Kidney epithelial cell (primary cell): ENCODE measurements at regions not wholly inside any gene's neighbourhood (a gene's known extent, or its start where the extent isn't known, plus 50 kb on each side); places are given as distances from the start of the nearest gene placed in this dataset.
"Not testable (repeated sequence)": the region's sequence is repeated elsewhere in the genome, so short reads cannot be mapped to it uniquely, and the experiment has no call there.

Source experiments
- DNase-seq: peaks from one replicate; pipeline ENCODE4 v3.0.0-alpha.2; 2010; ENCODE audit warnings: low read depth
- H3K27me3 ChIP-seq: 2 replicates; pipeline ENCODE4 v1.6.0; 2011; ENCODE audit warnings: low read length; ENCODE audit not compliant: control insufficient read depth, insufficient read depth
- H3K36me3 ChIP-seq: 2 replicates; pipeline ENCODE4 v1.5.1; 2011; ENCODE audit warnings: low read length; ENCODE audit not compliant: control insufficient read depth, insufficient read depth
- H3K4me3 ChIP-seq: 2 replicates; pipeline ENCODE4 v1.5.1; 2011; ENCODE audit warnings: low read depth, mild to moderate bottlenecking, control low read depth, low read length
- TF ChIP-seq, protein P1 (sequence below): IDR thresholded peaks from 2 replicates; pipeline ENCODE4 v1.5.1; 2011; ENCODE audit warnings: mild to moderate bottlenecking, moderate library complexity, low read length, control low read depth, inconsistent platforms; ENCODE audit not compliant: insufficient read depth, poor library complexity, severe bottlenecking

GRCh38 chr4:103425406-103425805, 227.3 kb upstream of the CENPE start:
- no peak for DNase-seq
- Histone ChIP-seq H3K36me3 (no peaks in the 10 kb centered on the region), H3K27me3 (no peaks in the 10 kb centered on the region), H3K4me3 (no peak overlapping the region)
- TF ChIP-seq, protein P1, sequence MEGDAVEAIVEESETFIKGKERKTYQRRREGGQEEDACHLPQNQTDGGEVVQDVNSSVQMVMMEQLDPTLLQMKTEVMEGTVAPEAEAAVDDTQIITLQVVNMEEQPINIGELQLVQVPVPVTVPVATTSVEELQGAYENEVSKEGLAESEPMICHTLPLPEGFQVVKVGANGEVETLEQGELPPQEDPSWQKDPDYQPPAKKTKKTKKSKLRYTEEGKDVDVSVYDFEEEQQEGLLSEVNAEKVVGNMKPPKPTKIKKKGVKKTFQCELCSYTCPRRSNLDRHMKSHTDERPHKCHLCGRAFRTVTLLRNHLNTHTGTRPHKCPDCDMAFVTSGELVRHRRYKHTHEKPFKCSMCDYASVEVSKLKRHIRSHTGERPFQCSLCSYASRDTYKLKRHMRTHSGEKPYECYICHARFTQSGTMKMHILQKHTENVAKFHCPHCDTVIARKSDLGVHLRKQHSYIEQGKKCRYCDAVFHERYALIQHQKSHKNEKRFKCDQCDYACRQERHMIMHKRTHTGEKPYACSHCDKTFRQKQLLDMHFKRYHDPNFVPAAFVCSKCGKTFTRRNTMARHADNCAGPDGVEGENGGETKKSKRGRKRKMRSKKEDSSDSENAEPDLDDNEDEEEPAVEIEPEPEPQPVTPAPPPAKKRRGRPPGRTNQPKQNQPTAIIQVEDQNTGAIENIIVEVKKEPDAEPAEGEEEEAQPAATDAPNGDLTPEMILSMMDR = no peak

- no peak overlapping the region for H3K4me3 ChIP-seq
Observed at GRCh38 chr4:103424853-103425252, 226.7 kb upstream of the CENPE start.

GRCh38 chr4:103423261-103423660, 225.1 kb upstream of the CENPE start:
- no peaks in the 10 kb centered on the region for H3K27me3 ChIP-seq
- no peak overlapping the region for H3K4me3 ChIP-seq
- H3K36me3 ChIP-seq = no peaks in the 10 kb centered on the region
- TF ChIP-seq, protein P1 = no peak
- DNase-seq = no peak

More at GRCh38 chr4:103424853-103425252, 226.7 kb upstream of the CENPE start:
- Histone ChIP-seq H3K36me3 (no peaks in the 10 kb centered on the region), H3K27me3 (no peaks in the 10 kb centered on the region)
- TF ChIP-seq, protein P1 = no peak
- no peak for DNase-seq

GRCh38 chr4:103422467-103423219, 224.5 kb upstream of the CENPE start:
- DNase-seq = no peak
- Histone ChIP-seq H3K36me3 (no peaks in the 10 kb centered on the region), H3K27me3 (no peaks in the 10 kb centered on the region), H3K4me3 (no peak overlapping the region)
- TF ChIP-seq, protein P1 = no peak

GRCh38 chr4:103415801-103416200, 217.7 kb upstream of the CENPE start:
- Histone ChIP-seq H3K36me3 (no peaks in the 10 kb centered on the region), H3K4me3 (no peak overlapping the region), H3K27me3 (no peaks in the 10 kb centered on the region)
- DNase-seq = peak; percentile 26
- TF ChIP-seq, protein P1 = no peak

- not testable (repeated sequence) for H3K4me3 ChIP-seq, H3K36me3 ChIP-seq, H3K27me3 ChIP-seq, DNase-seq
Observed at GRCh38 chr4:103412646-103413045, 214.5 kb upstream of the CENPE start.
